Thoracic aorta (tissue), 2 donors: ENCODE measurements at regions not wholly inside any gene's neighbourhood (a gene's known extent, or its start where the extent isn't known, plus 50 kb on each side); places are given as distances from the start of the nearest gene placed in this dataset.

Source experiments
- ATAC-seq: fragments of 150-250 bp; one replicate; pipeline ENCODE4 v1.8.0; 2017; ENCODE audit warnings: low read depth; ENCODE audit not compliant: insufficient number of reproducible peaks, low FRiP score
- DNase-seq: peaks from one replicate; pipeline ENCODE4 v3.0.0-alpha.2; 2020; ENCODE audit warnings: low spot score
- H3K27ac ChIP-seq, 2 donors: fragments of 200-600 bp; sonication (generic); 1 replicate in 1 of 2; 2 replicates in 1 of 2; pipeline ENCODE4 v1.5.1; 2016; ENCODE audit warnings: mild to moderate bottlenecking in 2 of 2, moderate library complexity in 2 of 2
- H3K27me3 ChIP-seq: fragments of 200-600 bp; sonication (generic); replicated peaks from 2 replicates; pipeline ENCODE4 v1.6.0; 2016; ENCODE audit warnings: mild to moderate bottlenecking; ENCODE audit not compliant: insufficient read depth
- H3K36me3 ChIP-seq: fragments of 200-600 bp; sonication (generic); one replicate; pipeline ENCODE4 v1.5.1; 2016
- H3K4me1 ChIP-seq, 2 donors: fragments of 200-600 bp; sonication (generic); 1 replicate in 1 of 2; 2 replicates in 1 of 2; pipeline versions ENCODE4 v1.5.1 to v1.6.0; 2016; ENCODE audit warnings: low read depth in 2 of 2, mild to moderate bottlenecking in 1 of 2; ENCODE audit not compliant: control insufficient read depth in 1 of 2
- H3K4me3 ChIP-seq: fragments of 200-600 bp; sonication (generic); 2 replicates; pipeline ENCODE4 v1.5.1; 2016; ENCODE audit warnings: mild to moderate bottlenecking
- H3K9me3 ChIP-seq: fragments of 200-600 bp; sonication (generic); 2 replicates; pipeline ENCODE4 v1.5.1; 2016
- CTCF ChIP-seq: fragments of 200-600 bp; sonication (generic); IDR thresholded peaks from one replicate; pipeline ENCODE4 v1.5.1; 2019; ENCODE audit warnings: antibody characterized with exemption

- H3K4me3 ChIP-seq, result no peak overlapping the region
- DNase-seq, result no peak
- H3K4me1 ChIP-seq, result no peaks in the 10 kb centered on the region
- H3K27me3 ChIP-seq, result no peaks in the 10 kb centered on the region
- H3K9me3 ChIP-seq, result no peaks in the 10 kb centered on the region
- no peaks in the 10 kb centered on the region for H3K36me3 ChIP-seq
- no peak overlapping the region for H3K27ac ChIP-seq
- TF ChIP-seq CTCF, result no peak
- no peak for ATAC-seq
These were observed 104.6 kb upstream of the VSTM2B start for GRCh38 chr19:29421196-29421545.

- H3K27ac ChIP-seq, result no peak overlapping the region
- H3K4me1 ChIP-seq, result no peaks in the 10 kb centered on the region
- H3K4me3 ChIP-seq, result no peak overlapping the region
- no peak for DNase-seq
- H3K27me3 ChIP-seq, result no peaks in the 10 kb centered on the region
- no peak for TF ChIP-seq CTCF
- H3K36me3 ChIP-seq, result no peaks in the 10 kb centered on the region
- no peak for ATAC-seq
- no peaks in the 10 kb centered on the region for H3K9me3 ChIP-seq
These were observed 103.7 kb upstream of the VSTM2B start for GRCh38 chr19:29422047-29422446.

GRCh38 chr19:29422486-29423085 is 103.2 kb upstream of the VSTM2B start:
- Histone ChIP-seq H3K4me1 (no peaks in the 10 kb centered on the region), H3K36me3 (no peaks in the 10 kb centered on the region), H3K9me3 (no peaks in the 10 kb centered on the region), H3K4me3 (no peak overlapping the region), H3K27ac (no peak overlapping the region), H3K27me3 (no peaks in the 10 kb centered on the region)
- no peak for TF ChIP-seq CTCF
- ATAC-seq (no peak), DNase-seq (no peak)

- Histone ChIP-seq H3K9me3 (no peaks in the 10 kb centered on the region), H3K36me3 (no peaks in the 10 kb centered on the region), H3K4me3 (no peak overlapping the region), H3K27me3 (no peaks in the 10 kb centered on the region), H3K27ac (no peak overlapping the region), H3K4me1 (no peaks in the 10 kb centered on the region)
- DNase-seq (no peak), ATAC-seq (no peak)
- no peak for TF ChIP-seq CTCF
These were observed 97.7 kb upstream of the VSTM2B start for GRCh38 chr19:29428071-29428470.

GRCh38 chr19:29429021-29429420 is 96.8 kb upstream of the VSTM2B start:
- Histone ChIP-seq H3K4me3 (no peak overlapping the region), H3K27me3 (no peaks in the 10 kb centered on the region), H3K4me1 (no peaks in the 10 kb centered on the region), H3K9me3 (no peaks in the 10 kb centered on the region), H3K27ac (no peak overlapping the region), H3K36me3 (no peaks in the 10 kb centered on the region)
- TF ChIP-seq CTCF, result no peak
- DNase-seq (no peak), ATAC-seq (no peak)
